H1 (cell line): ENCODE measurements at regions not wholly inside any gene's neighbourhood (a gene's known extent, or its start where the extent isn't known, plus 50 kb on each side); places are given as distances from the start of the nearest gene placed in this dataset.

Experiments
- ASH2L ChIP-seq: fragments of 200-600, 300-600 bp; sonication (generic); IDR thresholded peaks from one replicate; pipeline ENCODE4 v1.7.1; 2017; ENCODE audit warnings: low read length
- ATF3 ChIP-seq: IDR thresholded peaks from 2 replicates; pipeline ENCODE4 v1.6.1; 2011; ENCODE audit warnings: low read depth, mild to moderate bottlenecking, low read length; ENCODE audit not compliant: insufficient read depth
- CBX8 ChIP-seq: fragments of 300-800, 300-1000 bp; sonication (generic); IDR thresholded peaks from 2 replicates; pipeline ENCODE4 v1.7.1; 2016; ENCODE audit warnings: low read depth, low read length, borderline replicate concordance
- KDM5A ChIP-seq: fragments of 200-600 bp; IDR thresholded peaks from 2 replicates; pipeline ENCODE4 v1.7.1; 2012; ENCODE audit warnings: mild to moderate bottlenecking, low read length, inconsistent platforms, mixed read lengths
- RNF2 ChIP-seq: fragments of 200-900, 300-1000 bp; sonication (generic); IDR thresholded peaks from 2 replicates; pipeline ENCODE4 v1.7.1; 2016; ENCODE audit warnings: borderline replicate concordance, low read depth, mild to moderate bottlenecking, antibody characterized with exemption, low read length; ENCODE audit not compliant: poor library complexity, severe bottlenecking; ENCODE audit errors: missing control alignments

DNA sequence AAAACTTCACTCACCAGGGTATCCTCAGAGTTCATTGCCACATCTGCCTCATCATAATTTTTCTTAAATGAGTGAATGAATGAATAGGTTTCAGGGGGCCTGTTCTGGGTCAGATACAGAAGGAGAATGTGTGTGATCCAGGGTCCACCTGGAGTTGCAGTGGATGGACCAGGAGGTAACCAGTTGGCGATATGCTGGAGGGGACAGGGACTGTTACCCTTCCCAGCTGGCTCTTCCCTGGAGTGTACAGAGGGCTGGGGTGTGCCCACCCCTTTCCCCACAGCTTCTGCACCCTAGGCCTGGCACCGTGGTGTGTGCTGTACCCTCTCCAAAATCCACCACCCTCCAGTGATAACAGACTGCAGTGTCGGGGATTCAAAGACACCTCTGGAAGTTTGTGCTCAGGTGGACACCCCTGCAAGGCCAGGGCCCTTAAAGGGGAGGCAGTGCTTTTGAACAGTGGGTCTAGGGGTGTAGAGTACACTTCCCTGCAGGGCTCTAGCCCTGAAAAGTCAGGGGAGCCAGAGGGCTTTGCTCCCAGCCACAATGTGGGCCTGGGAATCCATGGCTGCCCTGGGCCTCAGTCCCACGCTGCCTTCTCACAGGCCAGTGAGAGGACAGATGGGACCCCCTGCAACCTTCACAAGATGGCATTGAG lies 134.4 kb upstream of the UNC5B start (continued):
- no peak for TF ChIP-seq KDM5A
- TF ChIP-seq CBX8: no peak
- TF ChIP-seq ASH2L: no peak
- no peak for TF ChIP-seq ATF3
- TF ChIP-seq RNF2: no peak
